SK-N-SH (cell line): ENCODE measurements at regions not wholly inside any gene's neighbourhood (a gene's known extent, or its start where the extent isn't known, plus 50 kb on each side); places are given as distances from the start of the nearest gene placed in this dataset.

Source experiments
- CTCF ChIA-PET: fragments of 300-600, 350-600 bp; formaldehyde crosslinking; extraction: SDS; loops from one replicate; lab custom pipeline; 2021; lab: Yijun Ruan, JAX
- POLR2A ChIA-PET: fragments of 350-600 bp; sonication (Branson Sonifier 250); formaldehyde crosslinking; extraction: SDS; loops from one replicate; lab custom pipeline; 2020; ENCODE audit warnings: antibody characterized with exemption, inconsistent platforms; lab: Yijun Ruan, JAX
- DNase-seq: peaks from one replicate; pipeline ENCODE4 v3.0.0; 2012
- H2AFZ ChIP-seq: fragments of 200-600 bp; sonication (generic); 2 replicates; pipeline ENCODE4 v1.8.1; 2016; ENCODE audit warnings: antibody characterized with exemption, mild to moderate bottlenecking, low read depth
- H3F3A ChIP-seq: fragments of 200-600 bp; sonication (generic); replicated peaks from 2 replicates; pipeline ENCODE3; 2016; ENCODE audit warnings: antibody characterized with exemption, mild to moderate bottlenecking; ENCODE audit not compliant: insufficient read depth
- H3K27ac ChIP-seq, 2 experiments: fragments of 200-500 bp in 1 of 2; fragments of 200-600 bp in 1 of 2; sonication (Bioruptor generic) in 1 of 2; sonication (generic), shearing (Covaris generic) in 1 of 2; 2 replicates each; pipeline versions ENCODE4 v1.5.1 to v1.6.1; 2014 to 2016; ENCODE audit warnings: low read depth in 2 of 2, inconsistent platforms in 1 of 2, low read length in 1 of 2, mild to moderate bottlenecking in 1 of 2, mixed read lengths in 1 of 2
- H3K27me3 ChIP-seq: fragments of 200-600 bp; sonication (generic), shearing (Covaris generic); 2 replicates; pipeline ENCODE4 v1.6.1; 2016; ENCODE audit warnings: mixed run types; ENCODE audit not compliant: insufficient read depth
- H3K36me3 ChIP-seq, 2 experiments: fragments of 200-500 bp in 1 of 2; fragments of 200-600 bp in 1 of 2; sonication (Bioruptor generic) in 1 of 2; sonication (generic) in 1 of 2; replicated peaks in 1 of 2; 2 replicates each; pipeline versions ENCODE3 to v1.5.1; 2014 to 2016; ENCODE audit warnings: low read length in 1 of 2, mild to moderate bottlenecking in 1 of 2; ENCODE audit not compliant: insufficient read depth in 2 of 2, control insufficient read depth in 1 of 2
- H3K4me1 ChIP-seq, 2 experiments: fragments of 200-500 bp in 1 of 2; fragments of 200-600 bp in 1 of 2; sonication (Bioruptor generic) in 1 of 2; sonication (generic), shearing (Covaris generic) in 1 of 2; 2 replicates each; pipeline versions ENCODE4 v1.5.1 to v1.6.1; 2014 to 2016; ENCODE audit warnings: low read depth in 1 of 2, low read length in 1 of 2, mixed run types in 1 of 2; ENCODE audit not compliant: insufficient read depth in 2 of 2, control insufficient read depth in 1 of 2
- H3K4me2 ChIP-seq: fragments of 200-600 bp; sonication (generic), shearing (Covaris generic); 2 replicates; pipeline ENCODE4 v1.6.1; 2017; ENCODE audit warnings: mixed run types
- H3K4me3 ChIP-seq, 2 experiments: fragments of 200-500 bp in 1 of 2; fragments of 200-600 bp in 1 of 2; sonication (Bioruptor generic) in 1 of 2; sonication (generic), shearing (Covaris generic) in 1 of 2; 2 replicates each; pipeline versions ENCODE4 v1.5.1 to v1.8.1; 2014 to 2016; ENCODE audit warnings: low read depth in 2 of 2, inconsistent platforms in 1 of 2, low read length in 1 of 2, mild to moderate bottlenecking in 1 of 2, mixed read lengths in 1 of 2, moderate library complexity in 1 of 2
- H3K79me2 ChIP-seq: fragments of 200-600 bp; sonication (generic); 2 replicates; pipeline ENCODE4 v1.8.1; 2017; ENCODE audit warnings: mild to moderate bottlenecking; ENCODE audit not compliant: insufficient read depth
- H3K9ac ChIP-seq: fragments of 200-600 bp; sonication (generic); 2 replicates; pipeline ENCODE4 v1.6.1; 2017; ENCODE audit warnings: mixed run types
- H3K9me2 ChIP-seq: fragments of 200-600 bp; sonication (generic); 2 replicates; pipeline ENCODE4 v1.6.1; 2017; ENCODE audit warnings: mixed run types
- H3K9me3 ChIP-seq: fragments of 200-600 bp; sonication (generic); 2 replicates; pipeline ENCODE4 v1.6.1; 2017; ENCODE audit warnings: mixed run types, mild to moderate bottlenecking, moderate library complexity
- H4K20me1 ChIP-seq: fragments of 200-600 bp; sonication (generic); 2 replicates; pipeline ENCODE4 v1.6.1; 2017; ENCODE audit warnings: mild to moderate bottlenecking, mixed run types; ENCODE audit not compliant: insufficient read depth
- CHD2 ChIP-seq: fragments of 150-350 bp; IDR thresholded peaks from 2 replicates; pipeline ENCODE4 v1.6.1; 2018; ENCODE audit warnings: low read length; ENCODE audit not compliant: partially characterized antibody
- CTCF ChIP-seq: fragments of 200-600 bp; sonication (generic); IDR thresholded peaks from 2 replicates; pipeline ENCODE4 v1.6.1; 2017; ENCODE audit warnings: antibody characterized with exemption, mild to moderate bottlenecking, moderate library complexity
- EP300 ChIP-seq, 2 experiments: IDR thresholded peaks; 2 replicates each; pipeline versions ENCODE4 v1.4.0 to v1.6.1; 2012; ENCODE audit warnings: borderline replicate concordance in 1 of 2, low read depth in 1 of 2, low read length in 1 of 2
- EZH2phosphoT487 ChIP-seq: fragments of 200-600 bp; sonication (generic); IDR thresholded peaks from 2 replicates; pipeline ENCODE4 v1.6.1; 2017; ENCODE audit warnings: low read depth, mixed run types, mild to moderate bottlenecking, antibody characterized with exemption, moderate library complexity, borderline replicate concordance
- FOXJ3 ChIP-seq: sonication (generic); formaldehyde crosslinking; IDR thresholded peaks from 2 replicates; pipeline ENCODE4 v1.5.1; 2020; ENCODE audit warnings: mild to moderate bottlenecking, missing genetic modification reagents
- FOXM1 ChIP-seq: IDR thresholded peaks from 2 replicates; pipeline ENCODE4 v1.4.0; 2012; ENCODE audit warnings: low read depth, mild to moderate bottlenecking
- GABPA ChIP-seq: IDR thresholded peaks from 2 replicates; pipeline ENCODE4 v1.4.0; 2012; ENCODE audit warnings: low read depth, mild to moderate bottlenecking
- MAX ChIP-seq: IDR thresholded peaks from 2 replicates; pipeline ENCODE4 v1.4.0; 2012; ENCODE audit warnings: low read depth
- RAD21 ChIP-seq: IDR thresholded peaks from 2 replicates; pipeline ENCODE4 v1.6.1; 2012; ENCODE audit warnings: mild to moderate bottlenecking, low read length
- REST ChIP-seq: IDR thresholded peaks from 2 replicates; pipeline ENCODE4 v1.6.1; 2012; ENCODE audit warnings: mild to moderate bottlenecking, low read depth, low read length, moderate library complexity
- RXRA ChIP-seq: IDR thresholded peaks from 2 replicates; pipeline ENCODE4 v1.4.0; 2012; ENCODE audit warnings: low read depth, mild to moderate bottlenecking, borderline replicate concordance
- SMC3 ChIP-seq: IDR thresholded peaks from 2 replicates; pipeline ENCODE4 v1.6.1; 2012; ENCODE audit warnings: low read depth, low read length, improper control_type of control experiment
- TEAD4 ChIP-seq: IDR thresholded peaks from 2 replicates; pipeline ENCODE4 v1.4.0; 2012; ENCODE audit warnings: mild to moderate bottlenecking, borderline replicate concordance; ENCODE audit not compliant: insufficient read depth
- WGBS: methylation state at CpG from one replicate; pipeline ENCODE4 v1.1.6; 2017; ENCODE audit warnings: low lambda C conversion rate; 5-methylcytosine and 5-hydroxymethylcytosine counted together

GRCh38 chr12:11482955-11483354 lies 87.6 kb upstream of the PRB2 start:
- Histone ChIP-seq H3K27me3 (0 out of 2 replicates have a peak, but pooled peaks cover 2% of the 10 kb centered on the region), H3K4me1 (no peaks in the 10 kb centered on the region), H3K79me2 (no peaks in the 10 kb centered on the region), H3K9me3 (no peaks in the 10 kb centered on the region), H3K4me2 (peak overlapping the region; percentile 5; the same call in 1 of the 2 replicates), H3K9ac (no peak overlapping the region), H4K20me1 (no peaks in the 10 kb centered on the region), H3K36me3 (no peaks in the 10 kb centered on the region), H2AFZ (no peak overlapping the region), H3K27ac (no peak overlapping the region), H3K9me2 (no peaks in the 10 kb centered on the region), H3F3A (no peaks in the 10 kb centered on the region), H3K4me3 (no peak overlapping the region)
- WGBS = 2% methylated on average over 2 of the region's 2 CpGs
- no peak for TF ChIP-seq RXRA
- no peak for TF ChIP-seq MAX
- no peak for TF ChIP-seq TEAD4
- no peak for TF ChIP-seq EP300 (IDR thresholded peaks at IDR 0.05; ENCODE audit: borderline replicate concordance in 1 of 2, low read depth in 1 of 2, low read length in 1 of 2)
- TF ChIP-seq FOXJ3 (CRISPR knock-in tag) = no peak
- CTCF ChIA-PET = interaction anchor here (1.2 to 7.3 kb wide), 4 partner anchors 23 to 708 kb away, joined by 3 to 124 read pairs (median 6); no protein-coding TSS in a partner anchor
- DNase-seq = no peak
- POLR2A ChIA-PET = no interaction called here

GRCh38 chr12:11486623-11487444 lies 91.5 kb upstream of the PRB2 start:
- CTCF ChIA-PET = interaction anchor here (0.6 to 7.3 kb wide), 33 partner anchors 9 to 1334 kb away, joined by 3 to 124 read pairs (median 5); no protein-coding TSS in a partner anchor
- H3K9me2 ChIP-seq = no peaks in the 10 kb centered on the region
- WGBS = 19% methylated on average over 13 of the region's 13 CpGs

More at GRCh38 chr12:11486623-11487444, 91.5 kb upstream of the PRB2 start:
- Histone ChIP-seq H3F3A (no peaks in the 10 kb centered on the region), H3K4me3 (peak overlapping the region in 1 of 2 experiments; percentile 57; a peak in 1 of 4 replicates), H3K9me3 (no peaks in the 10 kb centered on the region), H3K4me1 (no peaks in the 10 kb centered on the region), H3K9ac (no peak overlapping the region), H3K79me2 (no peaks in the 10 kb centered on the region), H3K36me3 (no peaks in the 10 kb centered on the region), H3K27ac (no peak overlapping the region), H4K20me1 (no peaks in the 10 kb centered on the region), H3K4me2 (no peak overlapping the region), H3K27me3 (0 out of 2 replicates have a peak, but pooled peaks cover 4% of the 10 kb centered on the region), H2AFZ (peak overlapping the region; percentile 26; the same call in 1 of the 2 replicates)
- POLR2A ChIA-PET = no interaction called here
- peak; percentile 23; the same call in 1 of the 2 replicates for TF ChIP-seq REST
- TF ChIP-seq RAD21 = peak; percentile 91
- peak; percentile 89 for TF ChIP-seq SMC3
- TF ChIP-seq FOXJ3 (CRISPR knock-in tag) = no peak
- TF ChIP-seq EZH2phosphoT487 = no peak
- TF ChIP-seq GABPA = no peak
- peak; percentile 64 for TF ChIP-seq CHD2
- TF ChIP-seq FOXM1 = no peak
- peak; percentile 99 for TF ChIP-seq CTCF
- peak; percentile 66 for DNase-seq
